H1 (cell line): ENCODE measurements at regions not wholly inside any gene's neighbourhood (a gene's known extent, or its start where the extent isn't known, plus 50 kb on each side); places are given as distances from the start of the nearest gene placed in this dataset.

Source experiments
- BACH1 ChIP-seq: IDR thresholded peaks from 2 replicates; pipeline ENCODE4 v1.6.1; 2012; ENCODE audit warnings: low read length, improper control_type of control experiment
- CEBPB ChIP-seq: IDR thresholded peaks from 2 replicates; pipeline ENCODE4 v1.6.1; 2012; ENCODE audit warnings: low read depth, low read length
- CTCF ChIP-seq, 3 experiments: IDR thresholded peaks; 1 replicate in 2 of 3; 2 replicates in 1 of 3; pipeline versions ENCODE4 v1.5.1 to v1.6.1; 2011; ENCODE audit warnings: low read length in 3 of 3, mild to moderate bottlenecking in 3 of 3, inconsistent platforms in 2 of 3, low read depth in 1 of 3, moderate library complexity in 1 of 3; ENCODE audit not compliant: insufficient read depth in 1 of 3; ENCODE audit errors: control extremely low read depth in 1 of 3
- EGR1 ChIP-seq: IDR thresholded peaks from 2 replicates; pipeline ENCODE4 v1.6.1; 2011; ENCODE audit warnings: low read depth, low read length, borderline replicate concordance
- EP300 ChIP-seq, 2 experiments: IDR thresholded peaks; 1 replicate in 1 of 2; 2 replicates in 1 of 2; pipeline ENCODE4 v1.6.1; 2011 to 2012; ENCODE audit warnings: low read depth in 2 of 2, low read length in 2 of 2, mild to moderate bottlenecking in 2 of 2, borderline replicate concordance in 1 of 2, inconsistent platforms in 1 of 2, moderate library complexity in 1 of 2
- EZH2 ChIP-seq: fragments of 200-600 bp; sonication (generic); IDR thresholded peaks from 2 replicates; pipeline ENCODE4 v1.7.1; 2012; ENCODE audit warnings: low read depth, mild to moderate bottlenecking, moderate library complexity, low read length, inconsistent platforms; ENCODE audit not compliant: severe bottlenecking
- GTF2F1 ChIP-seq: IDR thresholded peaks from 2 replicates; pipeline ENCODE4 v1.6.1; 2012; ENCODE audit warnings: low read depth, low read length, improper control_type of control experiment, borderline replicate concordance
- POLR2A ChIP-seq, 2 experiments: IDR thresholded peaks; 1 replicate in 1 of 2; 2 replicates in 1 of 2; pipeline ENCODE4 v1.6.1; 2011; ENCODE audit warnings: low read depth in 2 of 2, low read length in 2 of 2, mild to moderate bottlenecking in 2 of 2; ENCODE audit errors: control extremely low read depth in 1 of 2
- RFX5 ChIP-seq: IDR thresholded peaks from 2 replicates; pipeline ENCODE4 v1.6.1; 2011; ENCODE audit warnings: low read depth, low read length, improper control_type of control experiment, borderline replicate concordance
- RNF2 ChIP-seq: fragments of 200-900, 300-1000 bp; sonication (generic); IDR thresholded peaks from 2 replicates; pipeline ENCODE4 v1.7.1; 2016; ENCODE audit warnings: borderline replicate concordance, low read depth, mild to moderate bottlenecking, antibody characterized with exemption, low read length; ENCODE audit not compliant: poor library complexity, severe bottlenecking; ENCODE audit errors: missing control alignments
- SIN3A ChIP-seq, 2 experiments: IDR thresholded peaks in 1 of 2; conservative IDR thresholded peaks in 1 of 2; 2 replicates each; pipeline ENCODE4 v1.6.1; 2011 to 2012; ENCODE audit warnings: low read length in 2 of 2, improper control_type of control experiment in 1 of 2, low read depth in 1 of 2, mild to moderate bottlenecking in 1 of 2
- SUZ12 ChIP-seq: fragments of 200-600 bp; sonication (generic); IDR thresholded peaks from 2 replicates; pipeline ENCODE4 v1.6.1; 2012; ENCODE audit warnings: mild to moderate bottlenecking, inconsistent platforms, low read length, moderate library complexity, mixed read lengths
- TCF12 ChIP-seq: IDR thresholded peaks from 2 replicates; pipeline ENCODE4 v1.6.1; 2011; ENCODE audit warnings: low read depth, mild to moderate bottlenecking, low read length

DNA sequence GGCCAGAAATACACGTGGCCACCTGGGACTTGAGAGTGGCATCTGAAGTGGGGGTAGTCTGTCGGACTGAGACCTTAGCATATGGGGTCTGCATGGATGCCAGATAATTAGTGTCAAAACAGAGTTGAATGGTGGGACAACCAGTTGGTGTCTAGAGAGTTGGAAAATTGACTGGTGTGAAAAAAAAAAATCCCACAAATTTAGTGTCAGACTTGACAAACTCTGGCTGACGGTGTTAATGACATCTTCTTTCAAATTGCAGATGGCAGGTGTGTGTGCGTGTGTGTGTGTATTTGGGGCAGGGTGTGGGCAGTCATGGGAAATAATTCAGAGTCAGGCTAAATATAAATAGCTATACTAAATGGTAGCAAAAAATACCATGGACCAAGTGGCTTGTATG is 365.4 kb upstream of the RGPD4 start:
- TF ChIP-seq EZH2, result no peak
- no peak for TF ChIP-seq CTCF (IDR thresholded peaks at IDR 0.05; ENCODE audit: control extremely low read depth in 1 of 3, insufficient read depth in 1 of 3, low read depth in 1 of 3, low read length in 3 of 3)
- TF ChIP-seq TCF12, result no peak
- TF ChIP-seq BACH1, result no peak
- no peak for TF ChIP-seq EGR1
- no peak for TF ChIP-seq POLR2A (IDR thresholded peaks at IDR 0.05; ENCODE audit: control extremely low read depth in 1 of 2, low read depth in 2 of 2, low read length in 2 of 2)
- no peak for TF ChIP-seq CEBPB
- no peak for TF ChIP-seq RNF2
- no peak for TF ChIP-seq SIN3A (conservative IDR thresholded peaks at IDR 0.05 in 1 of 2, IDR thresholded peaks at IDR 0.05 in 1 of 2; ENCODE audit: low read depth in 1 of 2, low read length in 2 of 2)
- TF ChIP-seq GTF2F1, result no peak
- no peak for TF ChIP-seq RFX5
- TF ChIP-seq SUZ12, result no peak
- no peak for TF ChIP-seq EP300 (IDR thresholded peaks at IDR 0.05; ENCODE audit: borderline replicate concordance in 1 of 2, low read depth in 2 of 2, low read length in 2 of 2)
